Upper lobe of left lung (tissue), 6 donors: ENCODE measurements at regions not wholly inside any gene's neighbourhood (a gene's known extent, or its start where the extent isn't known, plus 50 kb on each side); places are given as distances from the start of the nearest gene placed in this dataset.

Experiments
- ATAC-seq, 2 donors: fragments of 200-7000 bp; cut with Tn5 transposase; one replicate each; pipeline ENCODE4 v1.9.1; 2022; ENCODE audit warnings: mild to moderate bottlenecking in 2 of 2, moderate library complexity in 2 of 2; ENCODE audit not compliant: low FRiP score in 2 of 2
- DNase-seq, 2 donors: peaks; one replicate each; pipeline ENCODE4 v3.0.0-alpha.2; 2019 to 2020
- H3K27ac ChIP-seq, 4 donors: fragments of 200-600 bp; sonication (generic); one replicate each; pipeline ENCODE4 v1.5.1; 2016 to 2019
- H3K27me3 ChIP-seq, 4 donors: fragments of 200-600 bp; sonication (generic); one replicate each; pipeline ENCODE4 v1.5.1; 2017 to 2019
- H3K36me3 ChIP-seq, 4 donors: fragments of 200-600 bp; sonication (generic); one replicate each; pipeline ENCODE4 v1.5.1; 2016 to 2019
- H3K4me1 ChIP-seq, 4 donors: fragments of 200-600 bp; sonication (generic); one replicate each; pipeline ENCODE4 v1.5.1; 2018 to 2019
- H3K4me3 ChIP-seq, 4 donors: fragments of 200-600 bp; sonication (generic); one replicate each; pipeline ENCODE4 v1.5.1; 2017 to 2019; ENCODE audit warnings: mild to moderate bottlenecking in 2 of 4, moderate library complexity in 1 of 4
- H3K9me3 ChIP-seq, 4 donors: fragments of 200-600 bp; sonication (generic); one replicate each; pipeline ENCODE4 v1.5.1; 2018 to 2019
- CTCF ChIP-seq, 6 experiments: fragments of 450-650 bp in 4 of 6; fragments of 200-600 bp in 2 of 6; sonication (generic) in 2 of 6; IDR thresholded peaks; one replicate each; pipeline ENCODE4 v1.5.1; 2016 to 2019; ENCODE audit warnings: antibody characterized with exemption in 6 of 6
- EP300 ChIP-seq, 4 donors: sonication (generic); formaldehyde crosslinking; IDR thresholded peaks; one replicate each; pipeline ENCODE4 v1.5.1; 2017; ENCODE audit warnings: antibody characterized with exemption in 4 of 4, control low read depth in 2 of 4
- POLR2A ChIP-seq, 4 donors: fragments of 450-650 bp; IDR thresholded peaks; one replicate each; pipeline ENCODE4 v1.5.1; 2016 to 2017; ENCODE audit warnings: antibody characterized with exemption in 4 of 4, mild to moderate bottlenecking in 2 of 4
- POLR2AphosphoS5 ChIP-seq, 2 donors: sonication (generic); formaldehyde crosslinking; IDR thresholded peaks; one replicate each; pipeline ENCODE4 v1.5.1; 2017; ENCODE audit warnings: antibody characterized with exemption in 2 of 2
- WGBS, 2 donors: methylation state at CpG; one replicate each; pipeline ENCODE4 v1.1.5; 2017 to 2018; 5-methylcytosine and 5-hydroxymethylcytosine counted together
- donor health status: DM: no; HTN: no; CAD: no; lungs with moderate emphysema.
- donor health status: DM: no; HTN: yes; CAD: no; lungs with severe emphysema.

- TF ChIP-seq POLR2AphosphoS5 (IDR thresholded peaks at IDR 0.05) (no peak), POLR2A (IDR thresholded peaks at IDR 0.05) (no peak), EP300 (IDR thresholded peaks at IDR 0.05) (no peak), CTCF (IDR thresholded peaks at IDR 0.05) (no peak)
- WGBS, 2 donors = 86 to 99% methylated on average over 9 to 13 of the region's 14 CpGs
- no peaks in the 10 kb centered on the region for H3K9me3 ChIP-seq
Measured at GRCh38 chr11:71075116-71075720, 177.2 kb downstream of the SHANK2 start.

GRCh38 chr11:71071736-71072509, 180.5 kb downstream of the SHANK2 start:
- WGBS, 2 donors = 85% methylated on average over 9 to 15 of the region's 15 CpGs
- TF ChIP-seq CTCF (IDR thresholded peaks at IDR 0.05) = no peak
- no peak for TF ChIP-seq EP300 (IDR thresholded peaks at IDR 0.05)
- no peak for TF ChIP-seq POLR2AphosphoS5 (IDR thresholded peaks at IDR 0.05)
- TF ChIP-seq POLR2A (IDR thresholded peaks at IDR 0.05) = no peak
- no peak for DNase-seq

More at GRCh38 chr11:71075116-71075720, 177.2 kb downstream of the SHANK2 start:
- H3K4me1 ChIP-seq = no peaks in the 10 kb centered on the region
- peaks cover 0 to 3% (median 0%) of the 10 kb centered on the region in 4 donors for H3K36me3 ChIP-seq
- H3K27ac ChIP-seq = no peak overlapping the region
- ATAC-seq (no peak), DNase-seq (no peak)
- H3K27me3 ChIP-seq = no peaks in the 10 kb centered on the region
- no peak overlapping the region for H3K4me3 ChIP-seq

GRCh38 chr11:71070490-71071453, 181.6 kb downstream of the SHANK2 start:
- DNase-seq (no peak), ATAC-seq (no peak)
- H3K9me3 ChIP-seq = no peaks in the 10 kb centered on the region
- no peaks in the 10 kb centered on the region for H3K4me1 ChIP-seq
- WGBS, 2 donors = 89 to 93% methylated on average over 12 of the region's 12 CpGs
- H3K27me3 ChIP-seq = no peaks in the 10 kb centered on the region
- peaks cover 0 to 3% (median 0%) of the 10 kb centered on the region in 4 donors for H3K36me3 ChIP-seq
- H3K4me3 ChIP-seq = no peak overlapping the region
- TF ChIP-seq POLR2A (IDR thresholded peaks at IDR 0.05) (no peak), POLR2AphosphoS5 (IDR thresholded peaks at IDR 0.05) (no peak), CTCF (IDR thresholded peaks at IDR 0.05) (no peak), EP300 (IDR thresholded peaks at IDR 0.05) (no peak)
- no peak overlapping the region for H3K27ac ChIP-seq

More at GRCh38 chr11:71071736-71072509, 180.5 kb downstream of the SHANK2 start:
- no peak for ATAC-seq
- Histone ChIP-seq H3K4me1 (no peaks in the 10 kb centered on the region), H3K27ac (no peak overlapping the region), H3K9me3 (no peaks in the 10 kb centered on the region), H3K27me3 (no peaks in the 10 kb centered on the region), H3K4me3 (no peak overlapping the region), H3K36me3 (peaks cover 0 to 3% (median 0%) of the 10 kb centered on the region in 4 donors)

GRCh38 chr11:71068963-71069362, 183.4 kb downstream of the SHANK2 start:
- 89 to 90% methylated on average over 1 of the region's 1 CpG for WGBS, 2 donors

More at GRCh38 chr11:71068963-71069362, 183.4 kb downstream of the SHANK2 start:
- Histone ChIP-seq H3K27ac (no peak overlapping the region), H3K36me3 (no peaks in the 10 kb centered on the region), H3K9me3 (no peaks in the 10 kb centered on the region), H3K4me3 (no peak overlapping the region), H3K4me1 (no peaks in the 10 kb centered on the region), H3K27me3 (no peaks in the 10 kb centered on the region)
- ATAC-seq (no peak), DNase-seq (no peak)
- TF ChIP-seq POLR2A (IDR thresholded peaks at IDR 0.05) (no peak), POLR2AphosphoS5 (IDR thresholded peaks at IDR 0.05) (no peak), CTCF (IDR thresholded peaks at IDR 0.05) (no peak), EP300 (IDR thresholded peaks at IDR 0.05) (no peak)
